ENCODE measurements at regions not wholly inside any gene's neighbourhood (a gene's known extent, or its start where the extent isn't known, plus 50 kb on each side); places are given as distances from the start of the nearest gene placed in this dataset.

DNA sequence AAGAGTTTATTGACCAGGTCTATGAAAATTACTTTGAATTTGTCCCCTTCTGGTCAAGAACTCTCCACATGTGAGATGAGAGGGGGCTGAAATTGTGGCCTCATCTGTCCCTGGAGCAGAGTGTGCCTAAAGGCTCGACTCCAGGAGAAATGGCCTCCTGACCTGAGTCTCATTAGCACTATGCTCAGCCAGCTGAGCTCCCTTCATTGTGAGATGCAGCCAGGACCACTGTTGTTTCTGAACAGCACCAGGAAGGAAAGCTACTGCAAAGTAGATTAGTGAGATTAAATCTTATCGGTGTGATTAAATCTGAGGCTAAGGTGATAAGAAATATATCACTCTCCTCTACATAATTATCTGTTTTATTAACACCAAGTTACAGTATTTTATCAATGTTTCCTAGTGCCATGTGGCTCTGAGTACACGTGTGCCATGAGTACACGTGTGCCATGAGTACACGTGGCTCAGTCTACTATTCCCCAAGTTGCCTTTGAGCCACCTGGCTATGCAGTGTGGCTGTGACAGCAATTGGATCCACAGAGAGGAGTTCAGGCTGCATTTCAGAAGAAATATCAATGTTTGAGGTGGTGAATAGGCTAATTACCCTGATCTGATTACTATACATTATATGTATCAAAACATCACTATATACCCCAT, 126.9 kb downstream of the IPMK start:
- no peak overlapping the region for H3K4me3 ChIP-seq (ENCODE audit: low read length in 3 of 3)
- H3K27me3 ChIP-seq (ENCODE audit: control insufficient read depth, insufficient read depth, low read length): no peaks in the 10 kb centered on the region
- TF ChIP-seq, protein P1, sequence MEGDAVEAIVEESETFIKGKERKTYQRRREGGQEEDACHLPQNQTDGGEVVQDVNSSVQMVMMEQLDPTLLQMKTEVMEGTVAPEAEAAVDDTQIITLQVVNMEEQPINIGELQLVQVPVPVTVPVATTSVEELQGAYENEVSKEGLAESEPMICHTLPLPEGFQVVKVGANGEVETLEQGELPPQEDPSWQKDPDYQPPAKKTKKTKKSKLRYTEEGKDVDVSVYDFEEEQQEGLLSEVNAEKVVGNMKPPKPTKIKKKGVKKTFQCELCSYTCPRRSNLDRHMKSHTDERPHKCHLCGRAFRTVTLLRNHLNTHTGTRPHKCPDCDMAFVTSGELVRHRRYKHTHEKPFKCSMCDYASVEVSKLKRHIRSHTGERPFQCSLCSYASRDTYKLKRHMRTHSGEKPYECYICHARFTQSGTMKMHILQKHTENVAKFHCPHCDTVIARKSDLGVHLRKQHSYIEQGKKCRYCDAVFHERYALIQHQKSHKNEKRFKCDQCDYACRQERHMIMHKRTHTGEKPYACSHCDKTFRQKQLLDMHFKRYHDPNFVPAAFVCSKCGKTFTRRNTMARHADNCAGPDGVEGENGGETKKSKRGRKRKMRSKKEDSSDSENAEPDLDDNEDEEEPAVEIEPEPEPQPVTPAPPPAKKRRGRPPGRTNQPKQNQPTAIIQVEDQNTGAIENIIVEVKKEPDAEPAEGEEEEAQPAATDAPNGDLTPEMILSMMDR (IDR thresholded peaks at IDR 0.05; ENCODE audit: borderline replicate concordance, extremely low read depth, insufficient read depth): no peak
- H3K9me3 ChIP-seq (ENCODE audit: control insufficient read depth in 2 of 3, insufficient read depth in 1 of 3, low read length in 3 of 3): no peaks in the 10 kb centered on the region
- FAIRE-seq (no peak), DNase-seq (no peak)
- intact Hi-C loops (cut with DNase I): no loop called here
- H3K27ac ChIP-seq (ENCODE audit: low read depth in 2 of 2, low read length in 2 of 2): no peak overlapping the region
- H3K36me3 ChIP-seq (ENCODE audit: control insufficient read depth in 2 of 3, insufficient read depth in 3 of 3, low read length in 3 of 3): no peaks in the 10 kb centered on the region
- no peaks in the 10 kb centered on the region for H3K4me1 ChIP-seq (ENCODE audit: control insufficient read depth in 2 of 3, insufficient read depth in 2 of 3, low read depth in 1 of 3, low read length in 3 of 3)
- no peak overlapping the region for H3K9ac ChIP-seq (ENCODE audit: low read length in 3 of 3)

DNA sequence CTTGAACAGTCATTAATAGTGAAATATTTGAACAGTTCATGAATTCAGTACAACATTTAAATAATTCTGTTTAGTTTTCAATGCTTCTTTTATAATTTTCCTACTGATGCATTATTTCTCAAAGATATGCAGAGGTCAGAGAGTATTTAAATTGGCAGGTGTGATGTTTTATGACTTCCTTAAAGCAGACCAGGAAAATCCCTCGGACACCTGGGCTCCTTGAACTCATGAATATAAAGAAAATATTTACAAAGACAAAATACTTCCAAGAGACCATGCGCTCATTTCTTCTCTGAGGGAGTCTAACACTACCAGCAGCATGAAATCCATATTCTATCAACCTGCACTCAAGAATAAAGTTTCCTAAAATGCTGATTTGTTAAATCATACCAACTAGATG, 127.6 kb downstream of the IPMK start:
- Histone ChIP-seq H3K4me3 (ENCODE audit: low read length in 3 of 3) (no peak overlapping the region), H3K9ac (ENCODE audit: low read length in 3 of 3) (no peak overlapping the region), H3K4me1 (ENCODE audit: control insufficient read depth in 2 of 3, insufficient read depth in 2 of 3, low read depth in 1 of 3, low read length in 3 of 3) (no peaks in the 10 kb centered on the region), H3K27me3 (ENCODE audit: control insufficient read depth, insufficient read depth, low read length) (no peaks in the 10 kb centered on the region), H3K9me3 (ENCODE audit: control insufficient read depth in 2 of 3, insufficient read depth in 1 of 3, low read length in 3 of 3) (no peaks in the 10 kb centered on the region), H3K36me3 (ENCODE audit: control insufficient read depth in 2 of 3, insufficient read depth in 3 of 3, low read length in 3 of 3) (no peaks in the 10 kb centered on the region), H3K27ac (ENCODE audit: low read depth in 2 of 2, low read length in 2 of 2) (no peak overlapping the region)
- FAIRE-seq (no peak), DNase-seq (no peak)
- TF ChIP-seq, protein P1 (IDR thresholded peaks at IDR 0.05; ENCODE audit: borderline replicate concordance, extremely low read depth, insufficient read depth): no peak
- intact Hi-C loops (cut with DNase I): no loop called here

DNA sequence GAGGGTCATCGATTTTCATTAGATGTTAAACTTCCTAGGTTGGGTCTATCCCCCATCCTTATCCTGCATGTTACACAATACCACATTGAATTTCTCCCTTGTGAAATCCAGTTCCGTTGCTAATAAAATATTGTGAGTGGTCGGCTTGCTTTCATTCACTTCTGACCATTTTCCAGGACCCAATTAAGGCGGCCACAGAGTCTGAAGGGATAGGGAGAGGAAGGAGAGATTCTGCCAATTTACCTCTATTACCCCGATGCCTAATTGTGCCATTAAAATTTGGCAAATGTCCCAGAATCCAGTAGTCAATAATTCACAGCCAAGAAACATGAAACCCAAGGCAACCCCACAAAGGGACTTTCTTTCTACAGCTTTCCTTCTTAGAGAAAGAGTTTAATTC, 129.9 kb downstream of the IPMK start:
- Histone ChIP-seq H3K4me1 (ENCODE audit: control insufficient read depth in 2 of 3, insufficient read depth in 2 of 3, low read depth in 1 of 3, low read length in 3 of 3) (no peaks in the 10 kb centered on the region), H3K4me3 (ENCODE audit: low read length in 3 of 3) (no peak overlapping the region), H3K27me3 (ENCODE audit: control insufficient read depth, insufficient read depth, low read length) (no peaks in the 10 kb centered on the region), H3K36me3 (ENCODE audit: control insufficient read depth in 2 of 3, insufficient read depth in 3 of 3, low read length in 3 of 3) (no peaks in the 10 kb centered on the region), H3K9ac (ENCODE audit: low read length in 3 of 3) (no peak overlapping the region), H3K9me3 (ENCODE audit: control insufficient read depth in 2 of 3, insufficient read depth in 1 of 3, low read length in 3 of 3) (no peaks in the 10 kb centered on the region), H3K27ac (ENCODE audit: low read depth in 2 of 2, low read length in 2 of 2) (no peak overlapping the region)
- TF ChIP-seq, protein P1 (IDR thresholded peaks at IDR 0.05; ENCODE audit: borderline replicate concordance, extremely low read depth, insufficient read depth): no peak
- DNase-seq (peak in 3 of 5 donors; percentile 17 to 74 (median 69)), FAIRE-seq (no peak)
- intact Hi-C loops (cut with DNase I): no loop called here

All from kidney (tissue), 13 donors.